Fibroblast of lung (primary cell): ENCODE measurements at regions not wholly inside any gene's neighbourhood (a gene's known extent, or its start where the extent isn't known, plus 50 kb on each side); places are given as distances from the start of the nearest gene placed in this dataset.

Source experiments
- DNase-seq, 2 donors: peaks; one replicate each; pipeline versions ENCODE4 v3.0.0 to v3.0.0-alpha.2; 2010; ENCODE audit warnings: low read depth in 2 of 2
- H2AFZ ChIP-seq: 2 replicates; pipeline ENCODE4 v1.5.1; 2012; ENCODE audit warnings: low read length, control low read depth, inconsistent platforms
- H3K27ac ChIP-seq: 2 replicates; pipeline ENCODE4 v1.5.1; 2011; ENCODE audit warnings: low read length, control low read depth; ENCODE audit not compliant: insufficient read depth
- H3K27me3 ChIP-seq: 2 replicates; pipeline ENCODE4 v1.5.1; 2011; ENCODE audit warnings: mild to moderate bottlenecking, low read length; ENCODE audit not compliant: control insufficient read depth, insufficient read depth
- H3K36me3 ChIP-seq: 2 replicates; pipeline ENCODE4 v1.5.1; 2011; ENCODE audit warnings: low read length; ENCODE audit not compliant: control insufficient read depth, insufficient read depth
- H3K4me1 ChIP-seq: 2 replicates; pipeline ENCODE4 v1.5.1; 2011; ENCODE audit warnings: low read length; ENCODE audit not compliant: control insufficient read depth, insufficient read depth; ENCODE audit errors: extremely low read depth
- H3K4me2 ChIP-seq: 2 replicates; pipeline ENCODE4 v1.5.1; 2011; ENCODE audit warnings: low read length, control low read depth; ENCODE audit not compliant: insufficient read depth; ENCODE audit errors: extremely low read depth
- H3K4me3 ChIP-seq, 4 experiments: fragments of 200-600 bp in 1 of 4; sonication (generic) in 1 of 4; replicated peaks in 1 of 4; 2 replicates each; pipeline ENCODE4 v1.5.1; 2011 to 2016; ENCODE audit warnings: low read length in 4 of 4, low read depth in 3 of 4, mild to moderate bottlenecking in 3 of 4, control low read depth in 2 of 4, inconsistent platforms in 1 of 4, mixed read lengths in 1 of 4; ENCODE audit not compliant: insufficient read depth in 1 of 4; ENCODE audit errors: control extremely low read depth in 1 of 4
- H3K79me2 ChIP-seq: 2 replicates; pipeline ENCODE4 v1.5.1; 2012; ENCODE audit warnings: mild to moderate bottlenecking, low read length, inconsistent platforms; ENCODE audit not compliant: control insufficient read depth, insufficient read depth
- H3K9ac ChIP-seq: 2 replicates; pipeline ENCODE4 v1.5.1; 2011; ENCODE audit warnings: mild to moderate bottlenecking, low read length, control low read depth; ENCODE audit not compliant: insufficient read depth
- H3K9me3 ChIP-seq: 2 replicates; pipeline ENCODE4 v1.5.1; 2012; ENCODE audit warnings: low read depth, low read length; ENCODE audit not compliant: control insufficient read depth, insufficient read depth
- H4K20me1 ChIP-seq: 2 replicates; pipeline ENCODE4 v1.5.1; 2011; ENCODE audit warnings: low read length; ENCODE audit not compliant: control insufficient read depth, insufficient read depth; ENCODE audit errors: extremely low read depth
- CTCF ChIP-seq, 2 donors: IDR thresholded peaks in 1 of 2; conservative IDR thresholded peaks in 1 of 2; 1 replicate in 1 of 2; 2 replicates in 1 of 2; pipeline ENCODE4 v1.5.1; 2011 to 2012; ENCODE audit warnings: low read length in 2 of 2, control low read depth in 1 of 2, inconsistent platforms in 1 of 2, low read depth in 1 of 2, mild to moderate bottlenecking in 1 of 2
- EZH2 ChIP-seq: IDR thresholded peaks from 2 replicates; pipeline ENCODE4 v1.5.1; 2012; ENCODE audit warnings: low read length, control low read depth, mild to moderate bottlenecking; ENCODE audit errors: missing control alignments

- Histone ChIP-seq H3K27me3 (no peaks in the 10 kb centered on the region), H3K27ac (no peak overlapping the region), H3K79me2 (no peaks in the 10 kb centered on the region), H2AFZ (no peak overlapping the region), H3K36me3 (no peaks in the 10 kb centered on the region), H3K4me1 (no peaks in the 10 kb centered on the region), H3K9me3 (no peaks in the 10 kb centered on the region), H3K9ac (no peak overlapping the region), H3K4me2 (no peak overlapping the region), H3K4me3 (no peak overlapping the region), H4K20me1 (no peaks in the 10 kb centered on the region)
- no peak for DNase-seq
- TF ChIP-seq EZH2, result no peak
Observed at GRCh38 chr11:112310848-112311247, 50.2 kb upstream of the PLET1 start.

- no peak for DNase-seq
- H2AFZ ChIP-seq, result no peak overlapping the region
- no peaks in the 10 kb centered on the region for H3K36me3 ChIP-seq
- H3K27me3 ChIP-seq, result no peaks in the 10 kb centered on the region
- no peaks in the 10 kb centered on the region for H4K20me1 ChIP-seq
- no peaks in the 10 kb centered on the region for H3K9me3 ChIP-seq
- no peak overlapping the region for H3K27ac ChIP-seq
- H3K4me2 ChIP-seq, result no peak overlapping the region
- no peaks in the 10 kb centered on the region for H3K79me2 ChIP-seq
- H3K4me3 ChIP-seq, result no peak overlapping the region
- H3K4me1 ChIP-seq, result peaks cover 8% of the 10 kb centered on the region
- H3K9ac ChIP-seq, result no peak overlapping the region
- no peak for TF ChIP-seq EZH2
- TF ChIP-seq CTCF (conservative IDR thresholded peaks at IDR 0.05 in 1 of 2, IDR thresholded peaks at IDR 0.05 in 1 of 2; ENCODE audit: low read depth in 1 of 2, low read length in 2 of 2), result no peak
Observed at GRCh38 chr11:112315057-112315720, 54.5 kb upstream of the PLET1 start.

DNA sequence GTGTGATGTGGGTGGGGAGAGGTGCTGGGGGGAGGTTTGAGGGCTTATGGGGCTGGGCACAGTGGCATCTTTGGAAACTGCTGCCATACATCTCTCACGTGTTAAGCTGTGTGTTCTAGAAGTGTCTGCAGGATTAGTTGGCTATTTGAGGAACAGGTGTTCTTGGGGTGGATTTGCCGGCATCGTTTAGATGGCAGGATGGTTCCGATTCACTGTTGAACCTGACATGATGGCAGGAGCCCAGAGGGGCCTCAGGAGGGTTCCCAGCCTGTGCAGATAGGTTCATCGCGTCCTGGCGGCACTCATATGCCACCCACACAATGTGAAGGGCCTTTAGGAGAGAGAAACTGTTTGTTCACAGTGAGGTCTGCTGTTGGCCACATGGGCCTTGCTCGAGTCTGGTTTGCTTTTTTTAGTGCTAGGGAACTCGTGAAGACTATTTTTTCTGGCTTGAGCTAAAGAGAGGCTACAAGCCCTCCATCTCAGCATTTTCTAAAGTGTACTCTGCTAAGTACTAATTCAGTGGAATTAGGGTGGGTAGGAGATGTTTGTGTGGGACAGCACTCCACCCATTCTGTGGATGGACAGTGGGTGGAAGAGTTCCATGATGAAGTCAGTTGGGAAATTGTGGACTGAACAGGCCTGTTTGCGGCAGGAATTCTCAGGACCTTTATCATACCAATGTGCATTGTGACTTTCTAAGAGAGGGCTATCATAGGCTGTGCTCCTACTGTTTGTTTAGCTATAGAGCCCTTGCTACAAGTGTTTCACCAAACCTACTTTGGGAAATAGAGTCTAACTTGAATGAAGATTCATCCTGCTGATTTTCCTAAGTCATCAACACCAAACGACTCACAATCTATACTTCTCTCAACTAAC, 55.4 kb upstream of the PLET1 start:
- H3K4me3 ChIP-seq, result no peak overlapping the region
- no peak overlapping the region for H3K27ac ChIP-seq
- no peaks in the 10 kb centered on the region for H4K20me1 ChIP-seq
- H3K36me3 ChIP-seq, result no peaks in the 10 kb centered on the region
- H2AFZ ChIP-seq, result no peak overlapping the region
- H3K9me3 ChIP-seq, result no peaks in the 10 kb centered on the region
- H3K79me2 ChIP-seq, result no peaks in the 10 kb centered on the region
- no peak for DNase-seq
- no peak overlapping the region for H3K4me2 ChIP-seq
- H3K9ac ChIP-seq, result no peak overlapping the region
- H3K27me3 ChIP-seq, result no peaks in the 10 kb centered on the region
- no peak for TF ChIP-seq CTCF (conservative IDR thresholded peaks at IDR 0.05 in 1 of 2, IDR thresholded peaks at IDR 0.05 in 1 of 2; ENCODE audit: low read depth in 1 of 2, low read length in 2 of 2)
- TF ChIP-seq EZH2, result no peak
- H3K4me1 ChIP-seq, result peaks cover 8% of the 10 kb centered on the region
